ENCODE measurements at regions not wholly inside any gene's neighbourhood (a gene's known extent, or its start where the extent isn't known, plus 50 kb on each side); places are given as distances from the start of the nearest gene placed in this dataset.

GRCh38 chr18:7490104-7490503, 77.0 kb upstream of the PTPRM start:
- Histone ChIP-seq H3K9ac (no peak overlapping the region), H3K27ac (no peak overlapping the region)
- TF ChIP-seq CTCF (IDR thresholded peaks at IDR 0.05) = no peak

GRCh38 chr18:7492385-7492784, 74.7 kb upstream of the PTPRM start:
- no peak overlapping the region for H3K4me2 ChIP-seq (ENCODE audit: low read length)
- H3K79me2 ChIP-seq = no peaks in the 10 kb centered on the region
- H3K4me1 ChIP-seq = no peaks in the 10 kb centered on the region
- no peaks in the 10 kb centered on the region for H3K36me3 ChIP-seq (ENCODE audit: control insufficient read depth, insufficient read depth, low read length)
- no peak for TF ChIP-seq CTCF (IDR thresholded peaks at IDR 0.05)
- no peak overlapping the region for H2AFZ ChIP-seq
- H3K27me3 ChIP-seq (ENCODE audit: control insufficient read depth, insufficient read depth, low read length) = no peaks in the 10 kb centered on the region
- no peak overlapping the region for H3K27ac ChIP-seq
- H3K9ac ChIP-seq = no peak overlapping the region
- no peaks in the 10 kb centered on the region for H3K9me3 ChIP-seq (ENCODE audit: control insufficient read depth, low read length)
- H3K4me3 ChIP-seq (ENCODE audit: low read depth, low read length) = no peak overlapping the region

More at GRCh38 chr18:7490104-7490503, 77.0 kb upstream of the PTPRM start:
- Histone ChIP-seq H2AFZ (no peak overlapping the region), H3K4me2 (ENCODE audit: low read length) (no peak overlapping the region), H3K79me2 (no peaks in the 10 kb centered on the region), H3K9me3 (ENCODE audit: control insufficient read depth, low read length) (no peaks in the 10 kb centered on the region), H3K4me1 (no peaks in the 10 kb centered on the region), H3K4me3 (ENCODE audit: low read depth, low read length) (no peak overlapping the region), H3K27me3 (ENCODE audit: control insufficient read depth, insufficient read depth, low read length) (no peaks in the 10 kb centered on the region), H3K36me3 (ENCODE audit: control insufficient read depth, insufficient read depth, low read length) (no peaks in the 10 kb centered on the region)

- Histone ChIP-seq H3K27me3 (ENCODE audit: control insufficient read depth, insufficient read depth, low read length) (no peaks in the 10 kb centered on the region), H3K79me2 (no peaks in the 10 kb centered on the region), H3K4me2 (ENCODE audit: low read length) (no peak overlapping the region), H3K4me1 (no peaks in the 10 kb centered on the region), H3K27ac (no peak overlapping the region), H3K9me3 (ENCODE audit: control insufficient read depth, low read length) (no peaks in the 10 kb centered on the region), H3K9ac (no peak overlapping the region), H3K4me3 (ENCODE audit: low read depth, low read length) (no peak overlapping the region), H2AFZ (no peak overlapping the region), H3K36me3 (ENCODE audit: control insufficient read depth, insufficient read depth, low read length) (no peaks in the 10 kb centered on the region)
- no peak for TF ChIP-seq CTCF (IDR thresholded peaks at IDR 0.05)
Observed at GRCh38 chr18:7497081-7497480, 70.0 kb upstream of the PTPRM start.

GRCh38 chr18:7511106-7511505, 56.0 kb upstream of the PTPRM start:
- Histone ChIP-seq H3K9ac (no peak overlapping the region), H3K27ac (no peak overlapping the region), H3K4me2 (ENCODE audit: low read length) (no peak overlapping the region), H3K36me3 (ENCODE audit: control insufficient read depth, insufficient read depth, low read length) (no peaks in the 10 kb centered on the region), H3K27me3 (ENCODE audit: control insufficient read depth, insufficient read depth, low read length) (no peaks in the 10 kb centered on the region), H2AFZ (no peak overlapping the region), H3K4me3 (ENCODE audit: low read depth, low read length) (no peak overlapping the region), H3K4me1 (no peaks in the 10 kb centered on the region), H3K79me2 (no peaks in the 10 kb centered on the region), H3K9me3 (ENCODE audit: control insufficient read depth, low read length) (no peaks in the 10 kb centered on the region)
- TF ChIP-seq CTCF (IDR thresholded peaks at IDR 0.05) = no peak

- no peak overlapping the region for H2AFZ ChIP-seq
- H3K9me3 ChIP-seq (ENCODE audit: control insufficient read depth, low read length) = no peaks in the 10 kb centered on the region
- no peak overlapping the region for H3K4me3 ChIP-seq (ENCODE audit: low read depth, low read length)
- no peak overlapping the region for H3K9ac ChIP-seq
- H3K4me1 ChIP-seq = no peaks in the 10 kb centered on the region
- H3K27ac ChIP-seq = no peak overlapping the region
- H3K27me3 ChIP-seq (ENCODE audit: control insufficient read depth, insufficient read depth, low read length) = no peaks in the 10 kb centered on the region
- no peak for TF ChIP-seq CTCF (IDR thresholded peaks at IDR 0.05)
- H3K79me2 ChIP-seq = no peaks in the 10 kb centered on the region
- no peak overlapping the region for H3K4me2 ChIP-seq (ENCODE audit: low read length)
- H3K36me3 ChIP-seq (ENCODE audit: control insufficient read depth, insufficient read depth, low read length) = no peaks in the 10 kb centered on the region
Observed at GRCh38 chr18:7512348-7512747, 54.8 kb upstream of the PTPRM start.

Data from parathyroid adenoma (tissue), 2 donors.